Activated CD8-positive, alpha-beta memory T cell treated with anti-CD3 and anti-CD28 coated beads, Interleukin-2, amount 10 ng/mL, durations not matched to agents 7 days and 5 days (primary cell): ENCODE measurements at regions not wholly inside any gene's neighbourhood (a gene's known extent, or its start where the extent isn't known, plus 50 kb on each side); places are given as distances from the start of the nearest gene placed in this dataset.
"Not testable (repeated sequence)": the region's sequence is repeated elsewhere in the genome, so short reads cannot be mapped to it uniquely, and the experiment has no call there.

ENCODE experiments used
- ATAC-seq: fragments of 150-1000 bp; cut with Tn5 transposase; one replicate; pipeline ENCODE4 v1.10.0; 2021; ENCODE audit warnings: moderate library complexity
- CTCF ChIA-PET: fragments of 350-600 bp; sonication (Branson Sonifier 250); formaldehyde crosslinking; loops from one replicate; lab custom pipeline; 2021; ENCODE audit warnings: antibody characterized with exemption; lab: Charles Lee
- DNase-seq: peaks from one replicate; pipeline ENCODE4 v3.0.0-alpha.2; 2020
- H3K27ac Mint-ChIP-seq: one replicate; pipeline ENCODE4 v1.8.0; 2021; ENCODE audit warnings: mild to moderate bottlenecking, mixed read lengths
- H3K27me3 Mint-ChIP-seq: one replicate; pipeline ENCODE4 v1.8.0; 2021; ENCODE audit warnings: mixed read lengths
- H3K36me3 Mint-ChIP-seq: one replicate; pipeline ENCODE4 v1.8.0; 2021; ENCODE audit warnings: mild to moderate bottlenecking, mixed read lengths
- H3K4me1 Mint-ChIP-seq: one replicate; pipeline ENCODE4 v1.8.0; 2021; ENCODE audit warnings: mixed read lengths
- H3K4me3 Mint-ChIP-seq: one replicate; pipeline ENCODE4 v1.8.0; 2021; ENCODE audit warnings: mild to moderate bottlenecking, moderate library complexity, mixed read lengths
- H3K9me3 Mint-ChIP-seq: one replicate; pipeline ENCODE4 v1.8.0; 2022; ENCODE audit warnings: low read depth, mixed read lengths

GRCh38 chr5:21301205-21301604 is 1313.2 kb upstream of the CDH18 start:
- H3K9me3 Mint-ChIP-seq, H3K36me3 Mint-ChIP-seq, H3K4me1 Mint-ChIP-seq, H3K27me3 Mint-ChIP-seq, H3K4me3 Mint-ChIP-seq, ATAC-seq, CTCF ChIA-PET, DNase-seq, H3K27ac Mint-ChIP-seq: not testable (repeated sequence)

- DNase-seq, H3K4me1 Mint-ChIP-seq, H3K27ac Mint-ChIP-seq, ATAC-seq, H3K9me3 Mint-ChIP-seq, H3K36me3 Mint-ChIP-seq, H3K27me3 Mint-ChIP-seq, H3K4me3 Mint-ChIP-seq, CTCF ChIA-PET: not testable (repeated sequence)
These were observed 1286.4 kb upstream of the CDH18 start for GRCh38 chr5:21274361-21274760.

GRCh38 chr5:21263361-21263760 is 1275.4 kb upstream of the CDH18 start:
- H3K4me1 Mint-ChIP-seq, result no peaks in the 10 kb centered on the region
- no peaks in the 10 kb centered on the region for H3K27me3 Mint-ChIP-seq
- DNase-seq (no peak), ATAC-seq (no peak)
- H3K27ac Mint-ChIP-seq, result no peak overlapping the region
- no peaks in the 10 kb centered on the region for H3K36me3 Mint-ChIP-seq
- no peak overlapping the region for H3K4me3 Mint-ChIP-seq
- CTCF ChIA-PET, result no interaction called here
- H3K9me3 Mint-ChIP-seq, result peaks cover 6% of the 10 kb centered on the region

- Mint-ChIP-seq H3K9me3 (peaks cover 7% of the 10 kb centered on the region), H3K27ac (no peak overlapping the region), H3K27me3 (no peaks in the 10 kb centered on the region), H3K36me3 (no peaks in the 10 kb centered on the region), H3K4me3 (no peak overlapping the region), H3K4me1 (no peaks in the 10 kb centered on the region)
- DNase-seq (no peak), ATAC-seq (no peak)
- CTCF ChIA-PET, result no interaction called here
These were observed 1266.2 kb upstream of the CDH18 start for GRCh38 chr5:21254161-21254560.

- no peaks in the 10 kb centered on the region for H3K4me1 Mint-ChIP-seq
These were observed 1257.0 kb upstream of the CDH18 start for GRCh38 chr5:21244982-21245381.

GRCh38 chr5:21238786-21239185 is 1250.8 kb upstream of the CDH18 start:
- Mint-ChIP-seq H3K4me1 (no peaks in the 10 kb centered on the region), H3K9me3 (peaks cover 7% of the 10 kb centered on the region), H3K36me3 (no peaks in the 10 kb centered on the region), H3K27me3 (no peaks in the 10 kb centered on the region), H3K27ac (no peak overlapping the region), H3K4me3 (no peak overlapping the region)
- CTCF ChIA-PET, result no interaction called here
- DNase-seq, result no peak
- ATAC-seq, result no peak

More at GRCh38 chr5:21244982-21245381, 1257.0 kb upstream of the CDH18 start:
- Mint-ChIP-seq H3K27ac (no peak overlapping the region), H3K9me3 (peaks cover 4% of the 10 kb centered on the region), H3K4me3 (no peak overlapping the region), H3K27me3 (no peaks in the 10 kb centered on the region), H3K36me3 (no peaks in the 10 kb centered on the region)
- no peak for DNase-seq
- CTCF ChIA-PET, result no interaction called here
- ATAC-seq, result no peak

- H3K27ac Mint-ChIP-seq, result no peak overlapping the region
- H3K9me3 Mint-ChIP-seq, result peaks cover 9% of the 10 kb centered on the region
- H3K4me3 Mint-ChIP-seq, result no peak overlapping the region
- H3K36me3 Mint-ChIP-seq, result no peaks in the 10 kb centered on the region
- CTCF ChIA-PET, result no interaction called here
- H3K27me3 Mint-ChIP-seq, result no peaks in the 10 kb centered on the region
- ATAC-seq, result no peak
- DNase-seq, result no peak
- no peaks in the 10 kb centered on the region for H3K4me1 Mint-ChIP-seq
These were observed 1249.5 kb upstream of the CDH18 start for GRCh38 chr5:21237461-21237860.

- H3K27me3 Mint-ChIP-seq, result no peaks in the 10 kb centered on the region
- H3K36me3 Mint-ChIP-seq, result no peaks in the 10 kb centered on the region
- H3K27ac Mint-ChIP-seq, result no peak overlapping the region
- DNase-seq (no peak), ATAC-seq (no peak)
- CTCF ChIA-PET, result no interaction called here
- no peaks in the 10 kb centered on the region for H3K4me1 Mint-ChIP-seq
- peaks cover 7% of the 10 kb centered on the region for H3K9me3 Mint-ChIP-seq
- no peak overlapping the region for H3K4me3 Mint-ChIP-seq
These were observed 1249.0 kb upstream of the CDH18 start for GRCh38 chr5:21236971-21237427.

- Mint-ChIP-seq H3K9me3 (peaks cover 5% of the 10 kb centered on the region), H3K27me3 (no peaks in the 10 kb centered on the region), H3K27ac (no peak overlapping the region), H3K4me1 (no peaks in the 10 kb centered on the region), H3K36me3 (no peaks in the 10 kb centered on the region), H3K4me3 (no peak overlapping the region)
- DNase-seq, result no peak
- ATAC-seq, result no peak
- CTCF ChIA-PET, result no interaction called here
These were observed 1248.1 kb upstream of the CDH18 start for GRCh38 chr5:21236104-21236503.

GRCh38 chr5:21225223-21226064 is 1237.4 kb upstream of the CDH18 start:
- CTCF ChIA-PET, result no interaction called here
- H3K4me1 Mint-ChIP-seq, result no peaks in the 10 kb centered on the region

GRCh38 chr5:21221616-21222015 is 1233.6 kb upstream of the CDH18 start:
- CTCF ChIA-PET, result no interaction called here
- H3K27me3 Mint-ChIP-seq, result no peaks in the 10 kb centered on the region
- no peak overlapping the region for H3K27ac Mint-ChIP-seq
- ATAC-seq (no peak), DNase-seq (no peak)
- H3K4me1 Mint-ChIP-seq, result no peaks in the 10 kb centered on the region
- no peaks in the 10 kb centered on the region for H3K36me3 Mint-ChIP-seq
- no peak overlapping the region for H3K4me3 Mint-ChIP-seq
- H3K9me3 Mint-ChIP-seq, result peaks cover 10% of the 10 kb centered on the region

More at GRCh38 chr5:21225223-21226064, 1237.4 kb upstream of the CDH18 start:
- ATAC-seq (no peak), DNase-seq (no peak)
- peaks cover 10% of the 10 kb centered on the region for H3K9me3 Mint-ChIP-seq
- H3K27me3 Mint-ChIP-seq, result no peaks in the 10 kb centered on the region
- no peaks in the 10 kb centered on the region for H3K36me3 Mint-ChIP-seq
- H3K4me3 Mint-ChIP-seq, result no peak overlapping the region
- no peak overlapping the region for H3K27ac Mint-ChIP-seq

- ATAC-seq (no peak), DNase-seq (no peak)
- H3K27me3 Mint-ChIP-seq, result no peaks in the 10 kb centered on the region
- peaks cover 8% of the 10 kb centered on the region for H3K9me3 Mint-ChIP-seq
- CTCF ChIA-PET, result no interaction called here
- H3K36me3 Mint-ChIP-seq, result no peaks in the 10 kb centered on the region
- H3K4me1 Mint-ChIP-seq, result no peaks in the 10 kb centered on the region
- H3K27ac Mint-ChIP-seq, result no peak overlapping the region
- no peak overlapping the region for H3K4me3 Mint-ChIP-seq
These were observed 1232.0 kb upstream of the CDH18 start for GRCh38 chr5:21219966-21220365.

- no peaks in the 10 kb centered on the region for H3K36me3 Mint-ChIP-seq
These were observed 1231.3 kb upstream of the CDH18 start for GRCh38 chr5:21219251-21219650.

GRCh38 chr5:21212026-21212425 is 1224.0 kb upstream of the CDH18 start:
- H3K27ac Mint-ChIP-seq, result no peak overlapping the region
- DNase-seq (no peak), ATAC-seq (no peak)
- H3K4me3 Mint-ChIP-seq, result no peak overlapping the region
- peaks cover 2% of the 10 kb centered on the region for H3K9me3 Mint-ChIP-seq
- no peaks in the 10 kb centered on the region for H3K36me3 Mint-ChIP-seq
- no peaks in the 10 kb centered on the region for H3K27me3 Mint-ChIP-seq
- CTCF ChIA-PET, result no interaction called here
- no peaks in the 10 kb centered on the region for H3K4me1 Mint-ChIP-seq

More at GRCh38 chr5:21219251-21219650, 1231.3 kb upstream of the CDH18 start:
- Mint-ChIP-seq H3K27me3 (no peaks in the 10 kb centered on the region), H3K27ac (no peak overlapping the region), H3K4me3 (no peak overlapping the region), H3K9me3 (peaks cover 6% of the 10 kb centered on the region), H3K4me1 (no peaks in the 10 kb centered on the region)
- no peak for ATAC-seq
- DNase-seq, result no peak
- CTCF ChIA-PET, result no interaction called here
